ENCODE measurements at regions not wholly inside any gene's neighbourhood (a gene's known extent, or its start where the extent isn't known, plus 50 kb on each side); places are given as distances from the start of the nearest gene placed in this dataset.

- peaks cover 6% of the 10 kb centered on the region for H3K9me3 Mint-ChIP-seq
- TF ChIP-seq CTCF (IDR thresholded peaks at IDR 0.05), result no peak
- ATAC-seq (ENCODE audit: poor library complexity), result no peak
Observed at GRCh38 chr2:123512547-123512946, 512.5 kb upstream of the CNTNAP5 start.

GRCh38 chr2:123513351-123513750, 511.7 kb upstream of the CNTNAP5 start:
- Mint-ChIP-seq H3K4me3 (no peak overlapping the region), H3K9me3 (peaks cover 7% of the 10 kb centered on the region), H3K4me1 (ENCODE audit: low read depth) (no peaks in the 10 kb centered on the region), H3K27ac (no peak overlapping the region), H3K27me3 (no peaks in the 10 kb centered on the region), H3K36me3 (ENCODE audit: low read depth) (no peaks in the 10 kb centered on the region)
- TF ChIP-seq CTCF (IDR thresholded peaks at IDR 0.05), result no peak
- Histone ChIP-seq H3K36me3 (ENCODE audit: insufficient read depth, low read length) (no peaks in the 10 kb centered on the region), H3K9me3 (ENCODE audit: control insufficient read depth in 1 of 2, insufficient read depth in 1 of 2, low read length in 2 of 2) (no peaks in the 10 kb centered on the region), H3K27me3 (ENCODE audit: control insufficient read depth in 1 of 2, insufficient read depth in 2 of 2, low read length in 2 of 2) (no peaks in the 10 kb centered on the region), H3K27ac (ENCODE audit: low read depth in 1 of 2, low read length in 2 of 2) (no peak overlapping the region), H3K4me3 (ENCODE audit: low read length) (no peak overlapping the region), H3K4me1 (ENCODE audit: insufficient read depth, low read length) (no peaks in the 10 kb centered on the region)
- intact Hi-C loops (cut with DNase I, micrococcal nuclease), result no loop called here
- ChIA-PET CTCF (no interaction called here), POLR2A (no interaction called here)
- no peak for DNase-seq
- ATAC-seq (ENCODE audit: poor library complexity), result no peak

More at GRCh38 chr2:123512547-123512946, 512.5 kb upstream of the CNTNAP5 start:
- no peak overlapping the region for H3K27ac Mint-ChIP-seq
- H3K27ac ChIP-seq (ENCODE audit: low read depth in 1 of 2, low read length in 2 of 2), result no peak overlapping the region
- POLR2A ChIA-PET, result no interaction called here
- no peak overlapping the region for H3K4me3 ChIP-seq (ENCODE audit: low read length)
- H3K27me3 ChIP-seq (ENCODE audit: control insufficient read depth in 1 of 2, insufficient read depth in 2 of 2, low read length in 2 of 2), result no peaks in the 10 kb centered on the region
- H3K36me3 ChIP-seq (ENCODE audit: insufficient read depth, low read length), result no peaks in the 10 kb centered on the region
- no peaks in the 10 kb centered on the region for H3K4me1 ChIP-seq (ENCODE audit: insufficient read depth, low read length)
- H3K27me3 Mint-ChIP-seq, result no peaks in the 10 kb centered on the region
- H3K36me3 Mint-ChIP-seq (ENCODE audit: low read depth), result no peaks in the 10 kb centered on the region
- intact Hi-C loops (cut with DNase I, micrococcal nuclease), result no loop called here
- DNase-seq, result no peak
- H3K4me1 Mint-ChIP-seq (ENCODE audit: low read depth), result no peaks in the 10 kb centered on the region
- no peaks in the 10 kb centered on the region for H3K9me3 ChIP-seq (ENCODE audit: control insufficient read depth in 1 of 2, insufficient read depth in 1 of 2, low read length in 2 of 2)
- no peak overlapping the region for H3K4me3 Mint-ChIP-seq
- CTCF ChIA-PET, result no interaction called here

- CTCF ChIA-PET, result no interaction called here
- H3K4me1 ChIP-seq (ENCODE audit: insufficient read depth, low read length), result no peaks in the 10 kb centered on the region
- H3K27me3 ChIP-seq (ENCODE audit: control insufficient read depth in 1 of 2, insufficient read depth in 2 of 2, low read length in 2 of 2), result no peaks in the 10 kb centered on the region
- DNase-seq, result no peak
- H3K36me3 Mint-ChIP-seq (ENCODE audit: low read depth), result no peaks in the 10 kb centered on the region
- no peak overlapping the region for H3K4me3 Mint-ChIP-seq
- intact Hi-C loops (cut with DNase I, micrococcal nuclease), result no loop called here
- H3K9me3 Mint-ChIP-seq, result peaks cover 7% of the 10 kb centered on the region
- no peak for ATAC-seq (ENCODE audit: poor library complexity)
- H3K27ac ChIP-seq (ENCODE audit: low read depth in 1 of 2, low read length in 2 of 2), result no peak overlapping the region
- no peaks in the 10 kb centered on the region for H3K27me3 Mint-ChIP-seq
- H3K4me1 Mint-ChIP-seq (ENCODE audit: low read depth), result no peaks in the 10 kb centered on the region
- no peak overlapping the region for H3K27ac Mint-ChIP-seq
- H3K9me3 ChIP-seq (ENCODE audit: control insufficient read depth in 1 of 2, insufficient read depth in 1 of 2, low read length in 2 of 2), result no peaks in the 10 kb centered on the region
- no peak for TF ChIP-seq CTCF (IDR thresholded peaks at IDR 0.05)
- H3K4me3 ChIP-seq (ENCODE audit: low read length), result no peak overlapping the region
- POLR2A ChIA-PET, result no interaction called here
- no peaks in the 10 kb centered on the region for H3K36me3 ChIP-seq (ENCODE audit: insufficient read depth, low read length)
Observed at GRCh38 chr2:123514613-123515207, 510.4 kb upstream of the CNTNAP5 start.
